ENCODE measurements at regions not wholly inside any gene's neighbourhood (a gene's known extent, or its start where the extent isn't known, plus 50 kb on each side); places are given as distances from the start of the nearest gene placed in this dataset.

GRCh38 chr13:50310734-50311133 is 295.5 kb downstream of the KCNRG start:
- WGBS, 5 donors: 58 to 78% (median 66%) methylated on average over 6 of the region's 6 CpGs
- H3K4me1 ChIP-seq: peaks cover 0 to 18% (median 7%) of the 10 kb centered on the region in 4 donors
- no peak for DNase-seq
- TF ChIP-seq EP300 (IDR thresholded peaks at IDR 0.05): no peak
- TF ChIP-seq POLR2A (IDR thresholded peaks at IDR 0.05): no peak
- no peak for TF ChIP-seq POLR2AphosphoS5 (IDR thresholded peaks at IDR 0.05)
- TF ChIP-seq CTCF (IDR thresholded peaks at IDR 0.05): no peak
- no peaks in the 10 kb centered on the region for H3K36me3 ChIP-seq
- H3K27ac ChIP-seq: no peak overlapping the region
- no peaks in the 10 kb centered on the region for H3K9me3 ChIP-seq
- no peaks in the 10 kb centered on the region for H3K27me3 ChIP-seq
- intact Hi-C loops (cut with DNase I; ENCODE audit: low total_unique reads): no loop called here
- H3K4me3 ChIP-seq: no peak overlapping the region

GRCh38 chr13:50318887-50319286 is 303.6 kb downstream of the KCNRG start:
- peaks cover 0 to 17% (median 7%) of the 10 kb centered on the region in 4 donors for H3K4me1 ChIP-seq
- H3K27ac ChIP-seq: no peak overlapping the region
- DNase-seq: no peak
- TF ChIP-seq POLR2AphosphoS5 (IDR thresholded peaks at IDR 0.05) (no peak), EP300 (IDR thresholded peaks at IDR 0.05) (no peak), CTCF (IDR thresholded peaks at IDR 0.05) (no peak), POLR2A (IDR thresholded peaks at IDR 0.05) (no peak)
- no peaks in the 10 kb centered on the region for H3K36me3 ChIP-seq
- H3K27me3 ChIP-seq: no peaks in the 10 kb centered on the region
- WGBS, 5 donors: 92 to 98% (median 97%) methylated on average over 4 of the region's 4 CpGs
- intact Hi-C loops (cut with DNase I; ENCODE audit: low total_unique reads): no loop called here
- no peak overlapping the region for H3K4me3 ChIP-seq
- H3K9me3 ChIP-seq: no peaks in the 10 kb centered on the region

GRCh38 chr13:50319635-50320255 is 304.5 kb downstream of the KCNRG start:
- 30 to 42% (median 34%) methylated on average over 2 of the region's 2 CpGs for WGBS, 5 donors
- no peaks in the 10 kb centered on the region for H3K36me3 ChIP-seq
- H3K27me3 ChIP-seq: no peaks in the 10 kb centered on the region
- no peak overlapping the region for H3K27ac ChIP-seq
- TF ChIP-seq POLR2AphosphoS5 (IDR thresholded peaks at IDR 0.05): no peak
- TF ChIP-seq CTCF (IDR thresholded peaks at IDR 0.05): no peak
- TF ChIP-seq EP300 (IDR thresholded peaks at IDR 0.05): no peak
- TF ChIP-seq POLR2A (IDR thresholded peaks at IDR 0.05): no peak
- no peaks in the 10 kb centered on the region for H3K9me3 ChIP-seq
- peak in 1 of 2 donors; percentile 23 for DNase-seq
- no peak overlapping the region for H3K4me3 ChIP-seq
- peaks cover 0 to 17% (median 7%) of the 10 kb centered on the region in 4 donors for H3K4me1 ChIP-seq
- intact Hi-C loops (cut with DNase I; ENCODE audit: low total_unique reads): no loop called here

GRCh38 chr13:50320271-50320862 is 305.1 kb downstream of the KCNRG start:
- Histone ChIP-seq H3K27me3 (no peaks in the 10 kb centered on the region), H3K4me3 (no peak overlapping the region), H3K9me3 (no peaks in the 10 kb centered on the region), H3K27ac (no peak overlapping the region), H3K36me3 (no peaks in the 10 kb centered on the region), H3K4me1 (peaks cover 0 to 17% (median 7%) of the 10 kb centered on the region in 4 donors)
- DNase-seq: peak in 1 of 2 donors; percentile 46
- 0 to 2% (median 0%) methylated on average over 1 of the region's 1 CpG for WGBS, 5 donors
- intact Hi-C loops (cut with DNase I; ENCODE audit: low total_unique reads): no loop called here
- TF ChIP-seq CTCF (IDR thresholded peaks at IDR 0.05) (no peak), EP300 (IDR thresholded peaks at IDR 0.05) (no peak), POLR2A (IDR thresholded peaks at IDR 0.05) (no peak), POLR2AphosphoS5 (IDR thresholded peaks at IDR 0.05) (no peak)
